ENCODE measurements at regions not wholly inside any gene's neighbourhood (a gene's known extent, or its start where the extent isn't known, plus 50 kb on each side); places are given as distances from the start of the nearest gene placed in this dataset.
"Not testable (repeated sequence)": the region's sequence is repeated elsewhere in the genome, so short reads cannot be mapped to it uniquely, and the experiment has no call there.

DNA sequence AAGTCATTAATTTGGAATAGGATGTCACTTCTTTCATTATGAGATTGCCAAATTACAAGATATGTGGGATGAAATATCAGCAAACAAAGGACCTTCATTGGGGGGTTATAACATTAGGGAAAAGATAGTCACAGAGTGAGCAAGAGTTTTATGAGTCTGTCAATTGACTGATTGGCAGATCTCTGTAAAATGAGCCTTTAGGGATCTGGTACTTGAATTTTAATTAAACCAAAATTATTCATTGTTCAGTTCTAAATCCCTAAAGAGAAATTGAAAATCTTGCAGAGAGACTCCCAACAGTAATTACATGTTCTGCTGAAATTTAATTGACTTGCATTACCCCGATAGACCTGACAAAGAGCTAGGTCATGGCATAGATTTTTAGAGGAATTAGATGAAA lies 768.1 kb upstream of the SPRY2 start:
- ATAC-seq = no peak
- no peaks in the 10 kb centered on the region for H3K4me1 Mint-ChIP-seq
- H3K27ac Mint-ChIP-seq = no peak overlapping the region
- H3K9me3 Mint-ChIP-seq = no peaks in the 10 kb centered on the region
- H3K27me3 Mint-ChIP-seq = no peaks in the 10 kb centered on the region
- no peak overlapping the region for H3K4me3 Mint-ChIP-seq
- no peaks in the 10 kb centered on the region for H3K36me3 Mint-ChIP-seq

DNA sequence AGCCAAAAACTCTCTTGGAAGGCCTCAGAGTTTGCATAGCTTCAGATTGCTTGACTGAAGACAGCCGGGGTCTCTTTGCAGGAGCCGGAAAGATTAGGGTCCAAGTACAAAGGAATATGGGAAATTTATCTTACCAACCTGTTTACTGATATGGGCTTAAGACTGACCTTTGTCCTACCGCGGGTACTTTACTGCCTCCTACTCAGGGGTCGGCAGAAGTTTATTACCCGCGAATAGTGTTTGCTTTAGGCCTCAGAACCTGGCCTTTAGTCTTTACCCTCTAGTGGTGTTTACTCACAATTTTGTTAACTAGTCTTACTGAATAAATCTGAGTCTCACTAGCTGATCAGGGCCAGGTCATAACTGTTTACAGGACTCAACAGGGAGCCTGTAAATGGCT lies 765.4 kb upstream of the SPRY2 start:
- ATAC-seq = no peak
- Mint-ChIP-seq H3K4me3 (no peak overlapping the region), H3K27me3 (no peaks in the 10 kb centered on the region), H3K36me3 (no peaks in the 10 kb centered on the region), H3K9me3 (no peaks in the 10 kb centered on the region), H3K4me1 (no peaks in the 10 kb centered on the region), H3K27ac (no peak overlapping the region)

DNA sequence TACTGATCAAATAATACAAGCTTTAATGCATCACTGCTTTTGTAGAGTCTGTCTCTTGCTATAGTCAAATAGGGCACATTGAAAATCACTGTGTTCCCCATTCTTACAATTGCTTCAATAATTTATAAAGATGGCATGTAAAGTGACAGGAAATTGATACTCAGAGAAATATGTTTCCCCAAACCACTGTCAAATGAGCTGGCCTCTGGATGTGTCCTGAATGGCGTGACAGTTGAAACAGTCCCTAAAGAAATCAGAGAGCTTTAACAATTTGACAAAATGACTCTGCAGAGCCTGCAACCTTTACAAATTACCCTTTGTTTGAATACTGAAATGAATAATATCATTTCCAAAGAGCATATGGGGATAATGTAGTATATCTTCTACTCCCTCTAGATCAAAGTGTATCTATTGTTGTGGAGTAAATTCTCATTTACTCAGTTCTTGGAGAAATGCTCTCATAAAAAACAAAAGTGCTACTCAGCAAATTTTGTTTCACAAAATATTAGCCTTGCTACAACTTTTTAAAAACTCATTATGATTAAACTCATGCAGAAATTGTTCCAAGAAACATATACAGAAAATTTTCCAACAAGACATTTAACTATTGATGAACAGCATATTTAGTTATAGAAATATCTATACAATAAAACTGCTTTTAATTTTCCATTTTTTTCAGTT lies 763.2 kb upstream of the SPRY2 start:
- H3K27ac Mint-ChIP-seq = no peak overlapping the region
- H3K4me1 Mint-ChIP-seq = no peaks in the 10 kb centered on the region
- no peaks in the 10 kb centered on the region for H3K27me3 Mint-ChIP-seq
- H3K4me3 Mint-ChIP-seq = no peak overlapping the region
- H3K36me3 Mint-ChIP-seq = no peaks in the 10 kb centered on the region
- no peak for ATAC-seq
- H3K9me3 Mint-ChIP-seq = peaks cover 3% of the 10 kb centered on the region

DNA sequence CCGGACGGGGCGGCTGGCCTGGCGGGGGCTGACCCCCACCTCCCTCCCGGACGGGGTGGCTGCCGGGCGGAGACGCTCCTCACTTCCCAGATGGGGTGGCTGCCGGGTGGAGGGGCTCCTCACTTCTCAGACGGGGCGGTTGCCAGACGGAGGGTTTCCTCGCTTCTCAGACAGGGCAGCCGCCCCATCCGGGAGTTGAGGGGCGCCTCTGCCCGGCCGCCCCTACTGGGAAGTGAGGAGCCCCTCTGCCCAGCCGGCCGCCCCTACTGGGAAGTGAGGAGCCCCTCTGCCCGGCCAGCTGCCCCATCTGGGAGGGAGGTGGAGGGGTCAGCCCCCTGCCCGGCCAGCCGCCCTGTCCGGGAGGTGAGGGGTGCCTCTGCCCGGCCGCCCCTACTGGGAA lies 761.1 kb upstream of the SPRY2 start:
- H3K27ac Mint-ChIP-seq, H3K9me3 Mint-ChIP-seq, H3K4me3 Mint-ChIP-seq, H3K27me3 Mint-ChIP-seq, H3K36me3 Mint-ChIP-seq, H3K4me1 Mint-ChIP-seq, ATAC-seq: not testable (repeated sequence)

DNA sequence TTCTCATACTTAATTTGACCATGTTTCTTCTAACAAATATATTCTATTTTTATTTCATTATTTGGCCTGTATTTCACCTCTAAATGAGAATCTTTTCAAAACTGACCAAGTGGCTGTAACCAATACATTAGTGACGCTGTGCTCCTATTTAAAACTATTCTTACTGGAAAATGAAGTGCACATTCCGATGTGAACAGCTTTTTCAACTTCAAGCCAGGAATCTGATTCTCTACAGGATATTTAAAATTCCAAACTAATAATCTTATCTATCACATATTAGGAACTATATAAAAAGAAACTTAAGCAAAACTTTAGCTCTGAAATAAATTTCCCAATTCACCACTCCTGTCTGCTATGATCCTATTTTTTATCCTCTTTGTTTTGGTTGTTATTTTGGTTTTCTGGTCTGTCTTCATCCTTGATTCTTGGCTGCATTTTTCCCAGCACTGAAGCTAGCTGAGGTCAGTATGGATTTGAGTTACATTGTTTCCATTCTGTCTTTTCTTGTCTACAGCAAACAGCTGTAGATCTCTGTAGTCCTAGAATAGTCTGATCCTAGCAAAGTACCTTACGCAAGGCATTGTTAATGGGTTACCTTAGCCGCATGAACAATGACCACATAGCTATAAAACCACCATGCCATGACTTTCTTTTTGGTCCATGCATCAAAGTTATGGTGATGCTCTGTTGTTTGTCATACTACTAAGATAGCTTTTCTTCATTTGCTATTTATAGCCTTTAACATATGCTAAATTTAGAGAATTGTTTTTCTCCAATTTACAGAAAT lies 748.6 kb upstream of the SPRY2 start:
- no peak for ATAC-seq
- Mint-ChIP-seq H3K36me3 (no peaks in the 10 kb centered on the region), H3K27ac (no peak overlapping the region), H3K9me3 (peaks cover 6% of the 10 kb centered on the region), H3K4me3 (no peak overlapping the region), H3K27me3 (no peaks in the 10 kb centered on the region), H3K4me1 (no peaks in the 10 kb centered on the region)

DNA sequence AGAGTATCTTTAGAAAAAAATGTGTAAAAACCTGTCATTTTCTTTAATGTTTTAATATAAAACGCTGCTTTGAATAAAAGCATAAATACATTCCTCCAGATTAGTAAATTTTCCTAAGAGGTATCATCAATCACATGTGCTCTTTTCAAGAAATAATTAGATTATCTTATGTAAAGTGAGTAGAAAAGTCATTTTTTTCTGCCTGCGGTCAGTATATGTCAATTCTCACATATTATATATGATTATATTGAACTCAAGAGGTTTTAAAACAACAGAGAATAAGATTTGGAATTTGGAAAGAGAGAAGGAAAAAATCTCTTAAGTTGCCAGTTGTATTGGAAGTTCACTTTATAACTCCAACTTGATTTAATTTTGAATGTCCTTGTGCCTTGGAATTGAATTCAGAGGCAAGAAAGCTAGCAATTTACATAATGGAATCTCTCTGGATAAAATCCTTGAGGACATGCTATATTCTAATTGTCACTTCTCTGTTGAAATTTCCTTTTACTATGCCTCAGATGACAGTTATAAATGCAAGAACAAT lies 740.1 kb upstream of the SPRY2 start:
- H3K4me3 Mint-ChIP-seq = no peak overlapping the region
- H3K36me3 Mint-ChIP-seq = no peaks in the 10 kb centered on the region
- H3K9me3 Mint-ChIP-seq = peaks cover 2% of the 10 kb centered on the region
- H3K27ac Mint-ChIP-seq = no peak overlapping the region
- no peak for ATAC-seq
- H3K27me3 Mint-ChIP-seq = no peaks in the 10 kb centered on the region
- H3K4me1 Mint-ChIP-seq = no peaks in the 10 kb centered on the region

DNA sequence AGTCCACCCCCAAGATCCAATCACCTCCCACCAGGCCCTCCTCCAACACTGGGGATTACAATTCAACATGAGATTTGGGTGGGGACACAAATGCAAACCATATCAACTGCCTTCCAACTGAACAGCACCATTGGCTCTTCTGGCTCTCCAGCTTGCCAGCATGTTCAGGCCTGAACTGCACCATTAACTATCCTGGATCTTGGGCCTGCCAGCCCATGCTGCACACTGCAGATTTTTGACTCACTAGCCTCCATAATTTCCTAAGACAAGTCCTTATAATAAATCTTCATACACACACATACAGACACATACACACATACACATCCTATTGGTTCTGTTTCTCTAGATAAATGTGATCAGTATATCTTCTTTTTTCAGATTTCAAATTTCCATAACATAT lies 737.1 kb upstream of the SPRY2 start:
- no peak for ATAC-seq
- no peak overlapping the region for H3K4me3 Mint-ChIP-seq
- H3K9me3 Mint-ChIP-seq = peaks cover 2% of the 10 kb centered on the region
- no peaks in the 10 kb centered on the region for H3K4me1 Mint-ChIP-seq
- H3K27me3 Mint-ChIP-seq = no peaks in the 10 kb centered on the region
- H3K27ac Mint-ChIP-seq = no peak overlapping the region
- H3K36me3 Mint-ChIP-seq = no peaks in the 10 kb centered on the region

DNA sequence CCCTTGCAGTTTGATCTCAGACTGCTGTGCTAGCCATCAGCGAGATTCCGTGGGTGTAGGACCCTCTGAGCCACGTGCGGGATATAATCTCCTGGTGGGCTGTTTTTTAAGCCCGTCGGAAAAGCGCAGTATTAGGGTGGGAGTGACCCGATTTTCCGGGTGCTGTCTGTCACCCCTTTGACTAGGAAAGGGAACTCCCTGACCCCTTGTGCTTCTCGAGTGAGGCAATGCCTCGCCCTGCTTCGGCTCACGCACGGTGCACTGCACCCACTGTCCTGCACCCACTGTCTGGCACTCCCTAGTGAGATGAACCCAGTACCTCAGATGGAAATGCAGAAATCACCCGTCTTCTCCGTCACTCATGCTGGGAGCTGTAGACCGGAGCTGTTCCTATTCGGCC lies 728.9 kb upstream of the SPRY2 start:
- H3K9me3 Mint-ChIP-seq, H3K36me3 Mint-ChIP-seq, H3K4me3 Mint-ChIP-seq, H3K27me3 Mint-ChIP-seq, ATAC-seq, H3K4me1 Mint-ChIP-seq, H3K27ac Mint-ChIP-seq: not testable (repeated sequence)

DNA sequence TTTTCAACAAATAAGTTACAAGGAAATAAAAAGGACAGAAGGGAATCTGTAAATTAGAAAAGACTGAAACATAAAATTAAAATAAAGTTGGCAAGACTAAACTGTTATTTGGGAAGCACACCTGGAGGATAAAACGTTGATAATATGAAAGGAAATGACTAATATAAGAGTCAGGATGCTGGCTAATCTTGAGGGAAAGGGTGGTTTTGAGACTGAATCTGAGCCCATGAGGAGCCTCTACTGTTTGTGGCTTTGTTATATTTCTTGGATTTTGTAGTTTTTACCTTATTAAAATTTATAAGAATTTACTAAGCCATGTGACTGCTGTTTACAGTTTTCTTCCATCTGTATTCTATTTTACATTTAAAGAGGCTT lies 718.0 kb upstream of the SPRY2 start:
- ATAC-seq = no peak
- Mint-ChIP-seq H3K4me1 (no peaks in the 10 kb centered on the region), H3K27ac (no peak overlapping the region), H3K27me3 (no peaks in the 10 kb centered on the region), H3K36me3 (no peaks in the 10 kb centered on the region), H3K4me3 (no peak overlapping the region), H3K9me3 (no peaks in the 10 kb centered on the region)

DNA sequence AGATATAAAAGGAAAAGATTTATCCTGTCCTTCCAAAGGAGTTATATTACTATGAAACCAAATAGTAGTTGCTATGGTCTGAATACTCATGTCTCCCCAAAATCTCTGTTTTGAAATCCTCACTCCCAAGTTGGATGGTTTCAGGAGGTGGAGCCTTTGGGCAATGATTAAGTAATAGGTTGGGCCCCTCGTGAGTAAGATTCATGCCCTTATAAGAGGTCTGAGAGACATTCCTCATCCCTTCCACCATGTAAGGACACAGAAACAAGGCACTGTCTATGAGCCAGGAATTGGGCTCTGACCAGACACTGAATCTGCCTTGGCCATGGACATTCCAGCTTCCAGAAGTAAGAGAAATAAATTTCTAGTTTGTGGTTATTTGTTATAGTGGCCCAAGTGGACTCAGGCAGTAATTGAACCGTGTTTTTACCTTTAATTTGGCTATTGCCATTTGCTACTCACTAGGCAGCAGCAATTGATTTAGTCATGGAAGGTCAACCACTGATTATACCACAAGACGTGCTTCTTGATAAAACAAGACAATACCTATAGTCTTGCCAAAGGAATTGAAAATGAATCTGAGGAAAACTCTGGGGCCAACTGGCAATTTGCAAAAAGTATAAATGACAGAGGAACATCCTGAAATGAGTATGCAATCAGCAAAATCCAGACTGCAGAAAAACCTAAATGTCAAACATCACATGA lies 717.4 kb upstream of the SPRY2 start:
- Mint-ChIP-seq H3K36me3 (no peaks in the 10 kb centered on the region), H3K4me1 (no peaks in the 10 kb centered on the region), H3K9me3 (no peaks in the 10 kb centered on the region), H3K27me3 (no peaks in the 10 kb centered on the region), H3K4me3 (no peak overlapping the region), H3K27ac (no peak overlapping the region)
- no peak for ATAC-seq

DNA sequence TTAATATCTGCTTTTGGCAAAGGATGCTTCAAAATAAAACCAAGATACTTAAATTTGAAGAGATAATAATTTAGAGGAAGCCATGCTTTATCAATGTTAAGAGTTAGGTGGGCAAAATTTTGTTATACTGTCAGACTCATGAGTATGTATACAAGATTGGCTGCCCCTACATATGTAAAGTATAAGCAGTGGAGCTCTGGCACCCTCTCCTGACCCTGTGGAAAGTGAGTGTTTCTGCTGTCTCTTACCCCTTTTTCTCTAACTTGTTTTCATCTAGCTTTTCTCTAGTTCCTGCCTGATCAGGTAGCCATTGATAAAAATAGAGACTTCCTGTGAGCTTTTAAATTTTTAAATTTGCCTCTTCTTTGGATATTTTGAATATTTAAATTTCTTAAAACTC lies 710.9 kb upstream of the SPRY2 start:
- H3K36me3 Mint-ChIP-seq = no peaks in the 10 kb centered on the region
- no peak overlapping the region for H3K4me3 Mint-ChIP-seq
- no peaks in the 10 kb centered on the region for H3K4me1 Mint-ChIP-seq
- no peak overlapping the region for H3K27ac Mint-ChIP-seq
- no peaks in the 10 kb centered on the region for H3K9me3 Mint-ChIP-seq
- no peaks in the 10 kb centered on the region for H3K27me3 Mint-ChIP-seq
- ATAC-seq = no peak

DNA sequence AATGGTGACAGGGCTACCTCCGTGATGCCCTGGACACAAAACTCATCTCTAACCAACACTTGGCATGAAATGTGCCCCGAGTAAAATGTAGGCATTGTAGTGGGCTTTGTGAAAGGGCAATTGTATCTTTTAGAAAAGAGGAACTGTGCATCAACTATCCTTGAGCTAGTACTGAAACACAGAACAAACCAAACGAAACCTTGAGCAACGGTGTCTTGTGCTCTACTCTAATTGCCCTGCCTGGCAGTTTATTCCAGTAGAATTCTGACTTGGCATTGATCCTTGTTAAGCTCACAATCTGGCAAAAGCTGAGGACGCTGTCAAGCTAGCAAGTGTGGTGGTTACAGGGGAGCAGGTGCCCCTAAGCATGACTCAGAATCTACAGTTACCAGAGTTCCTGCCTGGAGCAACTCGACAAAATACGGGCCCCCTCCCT lies 707.1 kb upstream of the SPRY2 start:
- no peaks in the 10 kb centered on the region for H3K27me3 Mint-ChIP-seq
- no peaks in the 10 kb centered on the region for H3K9me3 Mint-ChIP-seq

DNA sequence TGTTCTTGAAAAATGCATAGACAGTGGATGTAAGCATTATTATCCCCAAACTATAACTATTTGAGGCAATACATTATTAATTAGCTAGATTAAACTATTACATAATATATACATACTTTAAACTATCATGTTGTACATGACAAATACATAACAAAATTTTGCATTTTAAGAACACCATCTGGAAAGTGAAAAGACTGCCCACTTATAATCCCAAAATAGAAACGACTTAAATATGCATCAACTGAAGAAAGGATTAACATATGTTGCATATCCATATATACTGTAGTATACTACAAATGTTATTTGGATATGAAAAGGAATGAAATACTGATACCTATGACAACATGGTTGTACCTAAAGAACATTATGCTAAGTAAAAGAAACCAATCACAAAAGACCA lies 700.8 kb upstream of the SPRY2 start:
- no peak for ATAC-seq
- Mint-ChIP-seq H3K27me3 (no peaks in the 10 kb centered on the region), H3K4me1 (no peaks in the 10 kb centered on the region), H3K36me3 (no peaks in the 10 kb centered on the region), H3K27ac (no peak overlapping the region), H3K9me3 (peaks cover 3% of the 10 kb centered on the region), H3K4me3 (no peak overlapping the region)

More for the DNA sequence above, 707.1 kb upstream of the SPRY2 start:
- ATAC-seq = no peak
- Mint-ChIP-seq H3K36me3 (no peaks in the 10 kb centered on the region), H3K27ac (no peak overlapping the region), H3K4me1 (no peaks in the 10 kb centered on the region), H3K4me3 (no peak overlapping the region)

DNA sequence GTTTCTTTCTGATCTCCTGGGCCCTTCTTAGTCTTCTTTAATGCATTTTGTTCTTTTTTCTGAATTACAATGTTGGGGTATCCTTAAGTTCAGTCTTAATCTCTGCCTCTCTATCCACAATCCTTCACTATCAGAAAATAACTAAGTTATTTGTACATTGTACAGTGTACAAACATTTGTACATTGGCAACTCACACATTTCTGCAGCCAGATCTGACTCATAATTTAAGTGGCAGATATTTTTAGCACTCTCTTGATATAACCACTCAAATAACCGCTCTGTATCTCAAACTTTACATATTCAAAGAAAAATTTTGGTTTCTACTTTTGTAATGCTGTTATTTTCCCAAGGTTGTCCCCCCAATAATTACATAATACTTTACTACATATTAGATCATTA lies 691.1 kb upstream of the SPRY2 start:
- Mint-ChIP-seq H3K4me1 (no peaks in the 10 kb centered on the region), H3K27ac (no peak overlapping the region), H3K36me3 (no peaks in the 10 kb centered on the region), H3K9me3 (no peaks in the 10 kb centered on the region), H3K4me3 (no peak overlapping the region), H3K27me3 (no peaks in the 10 kb centered on the region)
- no peak for ATAC-seq

DNA sequence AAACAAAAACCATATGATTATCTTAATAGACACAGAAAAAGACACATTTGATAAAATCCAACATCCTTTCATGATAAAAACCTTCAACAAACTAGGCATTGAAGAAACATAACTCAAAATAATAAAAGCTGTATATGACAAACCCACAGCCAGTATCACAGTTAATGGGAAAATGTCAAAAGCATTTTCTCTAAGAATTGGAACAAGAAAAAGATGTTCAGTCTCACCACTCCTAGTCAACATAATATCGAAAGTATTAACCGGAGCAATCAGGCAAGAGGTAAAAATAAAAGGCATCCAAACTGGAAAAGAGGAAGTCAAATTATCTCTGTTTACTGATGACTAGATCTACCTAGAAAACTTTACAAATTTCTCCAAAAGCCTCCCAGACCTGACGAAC lies 684.2 kb upstream of the SPRY2 start:
- H3K27ac Mint-ChIP-seq = no peak overlapping the region
- no peaks in the 10 kb centered on the region for H3K4me1 Mint-ChIP-seq
- no peak for ATAC-seq
- H3K27me3 Mint-ChIP-seq = no peaks in the 10 kb centered on the region
- no peak overlapping the region for H3K4me3 Mint-ChIP-seq
- no peaks in the 10 kb centered on the region for H3K36me3 Mint-ChIP-seq
- peaks cover 12% of the 10 kb centered on the region for H3K9me3 Mint-ChIP-seq
